ENCODE measurements at regions not wholly inside any gene's neighbourhood (a gene's known extent, or its start where the extent isn't known, plus 50 kb on each side); places are given as distances from the start of the nearest gene placed in this dataset.
A peak's percentile ranks its signal among the peaks of the same experiment; 100 is the strongest.
"Not testable (repeated sequence)": the region's sequence is repeated elsewhere in the genome, so short reads cannot be mapped to it uniquely, and the experiment has no call there.

DNA sequence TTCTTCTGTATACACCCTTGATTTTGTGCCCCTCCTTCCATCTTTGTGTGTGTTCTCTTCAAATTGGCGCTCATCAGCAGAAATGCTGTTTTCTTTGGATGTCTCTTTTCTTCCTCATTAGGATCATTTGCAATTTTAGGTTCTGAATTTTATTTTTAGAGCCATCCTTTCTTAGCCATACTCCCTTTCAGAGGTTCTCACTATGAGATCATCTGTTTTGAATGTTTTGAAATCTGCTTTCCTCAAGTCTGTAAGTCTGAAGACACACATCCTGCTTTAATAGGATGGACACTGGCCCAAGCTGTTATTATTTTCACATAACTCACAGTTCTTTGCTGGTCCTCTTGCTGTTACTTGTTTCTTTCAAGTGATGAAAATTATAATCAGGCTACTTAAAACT, 124.8 kb downstream of the BDH1 start:
- DNase-seq (ENCODE audit: low read depth), result peak; percentile 72

DNA sequence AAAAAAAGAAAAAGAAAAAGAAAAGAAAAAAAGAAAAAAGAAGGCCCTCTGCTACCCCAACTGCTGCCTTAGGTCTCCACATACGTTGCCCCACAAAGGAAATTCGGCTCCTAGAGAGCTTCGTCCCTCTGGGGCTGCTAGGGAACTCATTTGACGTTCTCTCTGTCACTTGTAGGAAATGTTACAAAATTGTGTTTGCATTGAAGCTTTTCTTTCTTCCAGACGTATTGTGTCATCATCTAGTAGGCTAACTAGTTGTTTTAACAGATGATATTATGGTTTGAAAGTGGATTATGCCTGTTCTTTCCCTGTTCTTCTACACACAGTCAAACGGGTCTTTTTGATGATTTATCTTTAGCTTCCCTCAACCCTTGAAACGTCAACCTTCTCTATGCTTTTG, 125.3 kb downstream of the BDH1 start:
- DNase-seq (ENCODE audit: low read depth), result no peak

DNA sequence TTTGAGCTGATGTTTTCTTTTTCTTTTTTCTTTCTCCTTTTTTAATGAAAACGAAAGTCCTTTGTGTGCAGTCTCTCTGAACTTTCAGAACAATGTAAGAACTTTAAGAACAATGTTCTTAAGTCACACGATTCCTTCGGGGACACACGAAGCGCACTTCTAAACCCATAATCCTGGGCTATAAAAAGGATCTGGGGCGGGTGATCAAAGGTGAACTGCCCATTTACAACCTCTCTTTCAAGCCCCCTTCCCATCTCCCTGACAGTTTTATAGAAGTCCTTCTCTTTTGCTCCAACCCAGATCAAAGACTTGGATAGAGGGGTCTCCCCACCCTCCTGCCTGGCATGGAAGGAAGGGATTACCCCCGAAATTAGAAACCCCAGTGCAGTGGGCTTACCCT, 126.8 kb downstream of the BDH1 start:
- no peak for DNase-seq (ENCODE audit: low read depth)

DNA sequence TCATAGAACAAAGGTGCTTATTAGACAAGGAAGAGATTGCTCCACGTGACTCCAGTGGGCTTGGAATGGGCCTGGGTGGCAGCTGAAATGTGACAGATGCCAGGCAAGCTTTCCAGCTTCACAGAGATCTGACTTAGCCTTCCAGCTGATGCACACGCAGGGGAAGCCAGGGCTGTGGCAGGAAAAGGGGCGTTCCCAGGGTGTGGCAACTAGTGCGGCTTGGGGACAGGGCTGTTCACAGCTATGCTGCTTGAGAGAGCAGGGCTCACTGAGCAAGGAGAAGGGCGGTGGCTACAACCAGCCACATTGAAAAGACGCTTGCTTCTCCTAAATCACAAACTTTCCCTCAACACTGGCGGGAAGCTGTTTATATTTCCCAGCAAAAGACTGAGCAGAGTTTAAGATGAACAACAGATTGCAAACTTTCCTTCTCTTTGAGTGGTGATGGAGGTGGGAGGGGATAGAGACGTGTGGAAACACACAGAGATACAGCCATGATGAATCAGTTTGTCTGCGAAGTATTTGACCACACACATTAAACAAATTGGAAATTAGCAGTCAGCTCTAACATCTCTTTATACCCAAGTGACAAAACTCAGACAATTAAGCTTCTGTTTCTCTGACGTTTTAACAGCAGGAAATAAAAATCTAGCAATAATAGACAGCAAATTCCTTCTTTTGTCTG, 127.5 kb downstream of the BDH1 start:
- DNase-seq (ENCODE audit: low read depth), result no peak

DNA sequence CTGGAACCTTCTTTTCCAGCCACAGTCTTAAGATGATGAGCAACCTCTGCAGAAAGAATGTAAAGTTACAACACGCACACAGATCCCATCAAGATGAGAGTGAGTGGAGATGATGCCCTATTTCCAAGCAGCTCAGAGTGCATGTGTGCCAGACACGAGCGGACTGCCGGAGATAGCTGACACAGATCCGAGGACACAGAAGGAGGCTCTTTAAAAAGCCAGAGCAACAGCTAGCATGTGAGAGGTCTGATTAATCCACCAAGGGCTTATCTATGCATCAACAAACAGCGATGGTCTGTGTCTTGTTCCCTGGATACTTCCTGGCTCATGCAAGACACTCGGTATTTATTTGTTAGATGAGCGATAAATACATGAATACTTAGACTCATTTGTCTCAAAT, 128.6 kb upstream of the DLG1 start:
- no peak for DNase-seq (ENCODE audit: low read depth)

DNA sequence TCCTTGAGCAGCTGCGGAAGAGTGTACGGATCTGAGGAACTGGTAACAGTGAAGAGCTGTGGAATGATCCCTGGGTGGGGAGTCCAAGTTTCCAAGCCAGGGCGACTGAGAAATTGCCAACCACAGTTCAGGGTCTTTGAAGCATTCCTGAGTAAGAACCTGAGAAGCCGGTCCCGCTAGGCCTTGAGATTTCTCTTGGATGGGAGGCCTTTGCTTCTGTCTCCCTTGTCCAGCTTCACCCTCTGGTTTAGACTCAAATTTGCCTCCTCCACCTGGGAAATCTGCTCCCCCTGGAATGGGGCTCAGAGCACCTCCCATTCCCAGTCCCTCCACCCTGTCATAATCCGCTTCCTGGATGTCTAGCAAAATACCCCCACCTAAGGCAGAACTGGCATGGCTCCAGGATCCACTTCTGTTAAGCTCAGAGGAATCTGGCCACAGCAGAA, 127.7 kb upstream of the DLG1 start:
- DNase-seq (ENCODE audit: low read depth), result no peak

DNA sequence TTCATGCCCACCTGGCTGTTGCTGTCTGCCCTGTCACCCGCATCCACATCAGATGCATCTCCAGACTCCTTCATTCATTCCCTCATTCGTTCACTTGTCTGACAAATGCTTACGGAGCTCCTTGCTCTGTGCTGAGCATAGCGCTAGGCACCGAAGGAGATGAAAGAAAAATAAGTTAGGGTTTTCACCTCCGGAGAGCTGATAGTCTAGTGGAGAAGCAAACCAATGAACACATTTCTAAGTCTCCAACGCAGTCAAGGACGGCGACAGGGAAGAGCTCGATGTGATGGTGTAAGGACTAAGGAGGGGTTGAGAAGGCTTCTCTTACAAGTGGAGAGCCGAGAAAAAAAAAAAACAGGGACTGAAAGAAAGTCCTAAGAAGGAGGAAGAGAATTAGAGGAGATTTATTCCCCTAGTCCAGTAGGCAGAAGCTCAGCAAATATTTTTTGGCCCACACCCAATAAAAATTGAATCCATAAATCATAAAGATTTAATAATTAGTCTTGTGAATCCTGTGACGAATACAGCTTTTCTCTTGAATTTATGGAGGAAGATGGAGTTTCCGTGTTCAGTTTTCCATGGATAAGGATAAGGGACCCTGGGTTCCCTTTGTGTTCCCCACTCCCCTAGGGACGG, 127.2 kb upstream of the DLG1 start:
- no peak for DNase-seq (ENCODE audit: low read depth)

DNA sequence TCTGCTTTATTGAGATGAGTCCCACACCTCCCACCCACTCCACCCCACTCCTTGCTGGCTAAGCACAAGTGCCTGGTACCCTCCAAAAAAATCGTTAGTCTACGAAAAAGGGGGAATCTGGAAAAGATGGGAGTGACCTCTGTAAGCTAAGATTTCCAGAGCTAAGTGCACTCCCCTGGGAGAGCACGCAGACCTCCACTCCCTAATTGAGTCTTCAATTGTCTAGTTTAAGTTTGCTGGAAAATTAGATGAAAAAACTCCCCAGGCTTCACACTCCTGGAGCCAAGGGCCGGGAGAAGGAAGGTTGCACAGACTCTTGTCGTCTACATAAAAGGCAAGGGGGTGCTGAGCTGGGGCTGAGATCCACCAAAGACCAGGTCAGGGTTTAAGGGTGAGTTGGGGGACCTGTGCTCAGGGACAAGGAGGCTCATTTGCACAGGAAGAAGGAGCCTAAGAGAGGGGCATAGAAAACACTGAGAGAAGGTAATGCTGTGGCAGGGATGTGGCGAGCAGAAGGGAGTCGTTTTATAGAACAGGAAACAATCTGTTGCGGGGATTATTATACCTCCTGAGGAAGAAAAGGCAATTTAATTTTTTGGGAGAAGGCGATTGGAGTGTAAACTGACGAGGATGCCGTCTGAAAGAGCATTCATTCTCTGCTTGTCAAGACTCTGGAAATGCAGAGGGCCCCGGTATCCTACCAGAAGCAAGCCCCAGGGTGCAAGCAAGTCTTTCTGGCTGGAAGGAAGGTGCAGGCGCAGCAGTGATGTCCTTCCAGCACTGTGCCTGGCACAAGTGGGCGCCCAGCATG, 126.5 kb upstream of the DLG1 start:
- no peak for DNase-seq (ENCODE audit: low read depth)

DNA sequence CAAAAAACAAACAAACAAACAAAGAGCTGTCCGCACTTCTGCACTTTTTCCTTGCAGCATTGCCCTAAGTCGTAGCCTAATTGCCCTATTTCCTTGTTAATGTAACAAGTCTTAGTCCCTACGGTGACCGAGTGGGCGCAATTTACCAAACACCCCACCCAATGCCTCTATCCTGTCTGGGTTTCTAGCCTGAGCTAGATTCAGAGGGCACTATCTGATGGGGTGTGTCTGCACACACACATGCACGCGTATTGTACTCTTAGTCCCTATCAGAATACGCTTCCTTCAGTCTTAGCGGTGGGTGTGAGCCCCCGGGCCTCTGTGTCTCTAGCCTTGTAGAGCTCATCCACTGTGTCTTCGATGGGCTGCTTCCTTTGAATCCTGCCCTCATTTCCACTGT, 125.9 kb upstream of the DLG1 start:
- no peak for DNase-seq (ENCODE audit: low read depth)

DNA sequence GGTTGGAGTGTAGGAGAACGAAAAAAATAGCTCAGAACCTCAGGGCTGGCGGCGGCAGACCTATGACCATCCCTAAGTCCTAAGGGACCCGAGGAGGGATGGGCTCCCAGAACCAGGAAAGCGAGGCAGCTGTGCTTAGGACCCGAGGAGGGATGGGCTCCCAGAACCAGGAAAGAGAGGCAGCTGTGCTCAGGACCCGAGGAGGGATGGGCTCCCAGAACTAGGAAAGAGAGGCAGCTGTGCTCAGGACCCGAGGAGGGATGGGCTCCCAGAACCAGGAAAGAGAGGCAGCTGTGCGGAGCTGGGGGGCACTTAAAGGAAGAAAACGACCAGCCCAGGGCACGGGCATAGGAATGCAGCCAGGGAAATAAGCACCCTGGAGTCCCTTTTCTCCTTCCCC, 125.0 kb upstream of the DLG1 start:
- DNase-seq (ENCODE audit: low read depth), result no peak

DNA sequence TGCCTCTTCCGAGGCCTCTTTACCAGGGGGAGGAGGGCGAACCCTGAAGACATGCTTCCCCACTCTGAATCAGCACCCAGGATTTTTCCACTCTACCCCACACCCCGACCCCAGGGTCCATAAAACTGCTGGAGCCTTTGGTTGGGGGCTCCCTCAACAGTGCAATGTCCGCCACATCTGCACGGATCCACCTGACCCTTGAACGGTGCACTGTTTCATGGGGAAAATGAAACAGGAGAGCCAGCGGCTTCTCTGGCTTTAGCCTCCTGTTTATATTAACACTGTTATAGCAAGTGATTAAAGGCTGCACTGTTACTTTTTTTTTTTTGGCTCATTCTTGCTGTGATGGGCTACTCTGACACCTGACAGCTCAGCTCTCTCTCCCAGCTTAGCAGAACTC, 124.1 kb upstream of the DLG1 start:
- DNase-seq (ENCODE audit: low read depth), result no peak

DNA sequence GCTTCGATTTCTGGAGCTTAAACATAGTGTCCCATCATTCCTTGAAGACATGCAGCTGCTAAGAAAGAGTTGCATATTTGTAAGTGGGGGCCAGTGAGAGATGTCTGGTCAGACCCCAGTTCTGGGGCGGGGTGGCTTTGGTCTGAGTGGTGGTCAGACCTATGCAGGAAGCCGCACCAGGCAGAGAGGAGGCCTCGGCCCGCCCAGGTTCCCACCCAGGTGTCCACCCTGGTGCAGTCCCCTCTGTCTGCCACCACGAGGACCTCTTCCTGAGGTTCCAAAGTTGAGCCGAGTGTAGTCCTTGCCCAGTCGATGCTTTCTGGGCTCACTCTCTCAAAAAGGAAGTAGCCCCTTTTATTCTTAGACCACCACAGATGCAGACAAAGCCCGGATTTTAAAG, 122.6 kb upstream of the DLG1 start:
- no peak for DNase-seq (ENCODE audit: low read depth)

DNA sequence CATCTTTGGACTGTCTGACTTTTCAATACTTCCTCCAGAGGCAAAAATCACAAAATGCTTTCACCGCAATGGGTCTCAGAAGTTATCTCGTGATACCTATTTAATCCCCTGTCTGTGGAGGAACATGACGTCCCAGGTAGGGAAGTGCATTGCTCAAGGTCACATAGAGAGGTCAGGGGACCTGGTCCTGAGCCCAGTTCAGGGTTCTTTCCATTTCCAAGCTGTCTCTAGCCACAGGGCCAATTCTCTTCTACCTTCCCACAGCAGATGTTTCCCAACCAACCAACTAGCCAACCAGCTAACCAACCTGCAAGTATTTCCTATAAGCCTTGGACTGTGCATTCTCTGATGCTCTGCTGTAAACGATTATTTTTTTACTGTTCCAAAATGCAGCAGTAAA, 122.2 kb upstream of the DLG1 start:
- DNase-seq (ENCODE audit: low read depth), result no peak

DNA sequence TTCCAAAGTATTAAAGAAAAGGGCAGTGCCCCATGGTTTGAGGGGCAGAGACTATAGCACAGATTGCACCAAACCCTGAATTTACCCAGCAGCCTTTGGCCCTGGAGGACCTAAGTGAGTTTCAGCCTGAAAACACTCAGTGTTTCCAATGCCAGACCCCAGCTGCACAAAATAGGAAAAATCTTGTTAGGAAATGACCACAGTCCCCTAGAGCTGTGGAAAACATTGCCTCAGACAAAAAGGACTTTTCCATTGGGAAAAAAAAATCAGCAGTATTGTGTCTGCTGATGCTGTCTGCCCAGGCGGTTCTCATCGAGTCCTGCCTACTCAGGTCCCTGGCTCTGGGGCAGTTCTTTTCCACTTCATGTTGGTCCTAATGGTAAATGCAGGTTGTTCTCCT, 121.7 kb upstream of the DLG1 start:
- peak; percentile 55 for DNase-seq (ENCODE audit: low read depth)

DNA sequence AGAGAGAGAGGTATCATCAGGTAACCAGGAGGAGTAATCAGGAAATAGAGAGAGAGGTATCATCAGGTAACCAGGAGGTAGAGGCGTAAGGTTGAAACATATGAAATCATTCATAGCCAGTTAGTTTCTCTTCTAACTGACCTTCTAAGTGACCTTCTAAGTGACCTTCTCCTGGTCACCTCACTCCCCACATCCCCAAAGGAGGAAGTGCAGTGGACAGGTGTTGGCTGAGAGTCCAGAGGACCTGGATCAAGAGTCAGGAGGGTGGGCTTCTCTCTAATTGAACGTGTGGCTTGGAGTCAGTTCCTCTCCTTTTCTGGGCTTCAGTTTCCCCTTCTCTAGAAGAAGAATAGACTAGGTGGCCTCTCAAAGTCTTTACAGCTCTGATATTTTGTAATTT, 121.3 kb upstream of the DLG1 start:
- no peak for DNase-seq (ENCODE audit: low read depth)

DNA sequence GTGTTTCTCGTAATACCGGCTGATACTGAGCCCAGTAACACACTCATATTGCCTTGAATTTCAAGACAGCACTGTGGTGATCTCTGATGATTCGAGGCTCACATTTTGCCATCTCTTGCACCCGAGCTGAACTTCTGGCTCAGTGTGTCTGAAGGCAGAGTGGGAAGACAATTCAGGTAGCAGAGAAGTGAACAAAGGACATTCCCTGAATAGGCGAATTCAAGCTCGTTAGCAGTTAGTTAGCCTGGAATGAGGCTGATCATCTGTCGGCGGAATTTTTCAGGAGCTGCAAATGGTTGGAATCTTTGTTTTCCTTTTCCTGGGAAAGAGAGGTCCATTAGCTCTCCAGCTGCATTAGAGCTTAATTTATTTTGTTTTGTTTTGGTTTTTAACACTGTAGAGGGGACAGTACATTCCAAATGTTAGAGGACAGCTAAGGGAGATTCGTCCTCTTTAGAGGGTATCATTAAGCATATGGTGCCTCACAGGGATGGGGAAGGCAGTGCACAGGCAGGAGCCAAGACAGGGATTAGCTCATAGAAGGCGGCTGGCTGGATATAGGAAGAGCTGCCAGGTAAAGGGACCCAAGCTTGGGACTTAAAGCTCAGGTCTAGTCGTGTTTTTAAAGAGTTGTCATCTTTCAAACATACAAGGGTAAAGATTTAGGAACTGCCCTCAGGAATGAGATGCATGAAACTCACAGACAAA, 119.7 kb upstream of the DLG1 start:
- no peak for DNase-seq (ENCODE audit: low read depth)

DNA sequence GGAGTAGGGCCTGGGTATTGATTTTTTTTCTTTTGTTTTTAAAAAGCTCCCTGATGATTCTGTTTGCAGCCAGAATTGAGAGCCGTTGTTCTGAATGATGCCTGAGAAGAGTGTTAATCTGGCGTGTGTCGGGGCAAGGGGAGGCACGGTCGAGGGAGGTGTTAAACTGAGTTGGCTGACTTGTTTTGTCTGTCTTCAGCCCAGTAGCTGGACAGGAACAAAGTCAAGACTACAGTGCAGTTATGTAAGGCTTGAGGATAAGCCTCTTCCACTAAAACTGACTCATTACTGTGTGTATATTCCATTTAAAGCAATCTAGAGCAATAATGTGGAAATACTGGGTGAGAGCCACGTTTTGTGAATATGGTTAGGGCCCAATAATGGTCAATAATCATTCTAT, 119.0 kb upstream of the DLG1 start:
- no peak for DNase-seq (ENCODE audit: low read depth)

DNA sequence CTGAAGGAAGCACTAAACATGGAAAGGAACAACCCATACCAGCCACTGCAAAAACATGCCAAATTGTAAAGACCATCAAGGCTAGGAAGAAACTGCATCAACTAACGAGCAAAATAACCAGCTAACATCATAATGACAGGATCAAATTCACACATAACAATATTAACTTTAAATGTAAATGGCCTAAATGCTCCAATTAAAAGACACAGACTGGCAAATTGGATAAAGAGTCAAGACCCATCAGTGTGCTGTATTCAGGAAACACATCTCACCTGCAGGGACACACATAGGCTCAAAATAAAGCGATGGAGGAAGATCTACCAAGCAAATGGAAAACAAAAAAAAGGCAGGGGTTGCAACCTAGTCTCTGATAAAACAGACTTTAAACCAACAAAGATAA, 113.5 kb upstream of the DLG1 start:
- not testable (repeated sequence) for DNase-seq (ENCODE audit: low read depth)

DNA sequence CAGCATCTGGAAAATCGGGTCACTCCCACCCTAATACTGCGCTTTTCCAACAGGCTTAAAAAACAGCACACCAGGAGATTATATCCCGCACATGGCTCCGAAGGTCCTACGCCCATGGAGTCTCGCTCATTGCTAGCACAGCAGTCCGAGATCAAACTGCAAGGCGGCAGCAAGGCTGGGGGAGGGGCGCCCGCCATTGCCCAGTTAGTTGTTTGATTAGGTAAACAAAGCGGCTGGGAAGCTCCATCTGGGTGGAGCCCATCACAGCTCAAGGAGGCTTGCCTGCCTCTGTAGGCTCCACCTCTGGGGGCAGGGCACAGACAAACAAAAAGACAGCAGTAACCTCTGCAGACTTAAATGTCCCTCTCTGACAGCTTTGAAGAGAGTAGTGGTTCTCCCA, 111.8 kb upstream of the DLG1 start:
- not testable (repeated sequence) for DNase-seq (ENCODE audit: low read depth)

DNA sequence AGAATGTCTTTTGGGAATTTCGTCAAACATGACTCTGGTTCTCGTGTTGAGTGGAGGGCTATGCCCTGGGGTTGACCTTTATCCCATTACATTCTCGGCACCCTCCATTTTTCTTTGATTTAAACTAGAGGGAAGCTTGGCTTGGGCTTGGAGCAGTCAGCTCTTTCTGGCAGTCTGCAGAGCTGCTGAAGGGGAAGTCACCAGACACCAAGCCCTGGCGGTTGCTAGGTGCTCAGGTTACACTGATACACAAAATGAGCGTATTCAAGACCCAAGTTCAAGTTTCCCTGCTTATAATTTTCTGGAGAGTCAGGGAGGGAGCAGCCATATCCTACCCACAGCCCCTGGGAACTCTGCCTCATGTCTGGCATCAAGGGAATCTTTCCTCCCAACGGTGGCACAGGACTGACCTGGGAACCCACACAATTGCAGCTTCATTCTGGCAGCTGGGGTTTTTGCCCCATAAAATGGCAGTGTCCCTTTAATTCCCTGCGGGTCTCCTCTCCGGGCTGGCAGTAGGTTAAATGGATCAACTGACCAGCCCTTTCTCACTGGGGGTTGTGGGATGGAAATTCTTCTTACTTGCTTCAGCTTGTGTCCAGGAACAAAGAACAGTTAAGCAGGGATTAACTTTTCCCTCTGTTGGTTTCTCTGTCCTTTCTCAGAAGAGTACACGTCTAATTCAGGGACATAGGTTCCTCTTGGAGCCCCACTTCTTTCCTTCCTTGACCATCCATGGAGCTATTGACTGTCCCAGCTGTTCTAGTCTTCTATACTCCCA, 110.0 kb upstream of the DLG1 start:
- no peak for DNase-seq (ENCODE audit: low read depth)

DNA sequence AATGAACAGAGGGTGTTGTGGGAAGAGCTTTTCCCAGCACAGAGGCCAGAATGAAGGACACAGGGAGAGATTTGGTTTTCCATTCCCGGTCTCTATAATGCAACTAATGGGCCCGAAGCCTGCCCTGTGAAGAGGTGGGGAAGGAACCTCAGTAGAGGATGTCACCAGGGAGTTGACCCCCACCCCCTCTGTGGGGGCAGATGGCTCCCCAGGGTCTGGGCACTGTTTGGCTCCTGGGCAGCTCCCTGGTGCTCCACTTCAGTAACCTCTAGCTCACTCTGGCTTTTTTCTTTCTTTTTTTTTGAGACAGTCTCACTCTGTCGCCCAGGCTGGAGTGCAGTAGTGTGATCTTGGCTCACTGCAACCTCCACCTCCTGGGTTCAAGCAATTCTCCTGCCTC, 109.1 kb upstream of the DLG1 start:
- DNase-seq (ENCODE audit: low read depth), result no peak

DNA sequence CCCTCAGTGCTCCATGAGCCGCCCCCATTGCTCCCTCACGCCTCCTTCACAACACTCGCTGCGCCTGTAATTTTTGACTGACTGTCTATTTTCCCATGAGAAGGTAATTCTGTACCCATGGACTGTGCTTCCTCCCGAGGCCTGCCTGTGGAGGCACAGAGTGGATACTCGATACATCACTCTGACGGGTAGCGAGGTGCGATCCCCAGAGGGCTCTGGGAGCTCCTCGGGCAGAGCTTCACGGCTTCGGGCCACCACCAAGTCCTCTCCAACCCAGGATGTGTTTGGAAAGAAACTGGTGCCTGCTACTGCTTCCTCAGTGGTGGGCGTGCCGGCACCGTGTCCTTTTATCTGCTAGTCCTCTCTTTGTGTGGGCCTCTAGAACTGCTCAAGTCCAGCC, 108.6 kb upstream of the DLG1 start:
- DNase-seq (ENCODE audit: low read depth), result no peak

Data from stromal cell of bone marrow (primary cell).